H9 (cell line): ENCODE measurements at regions not wholly inside any gene's neighbourhood (a gene's known extent, or its start where the extent isn't known, plus 50 kb on each side); places are given as distances from the start of the nearest gene placed in this dataset.

Experiments
- DNase-seq: peaks from one replicate; pipeline ENCODE4 v3.0.0-alpha.2; 2017
- H2AFZ ChIP-seq: one replicate; pipeline ENCODE4 v1.6.1; 2013; ENCODE audit warnings: mild to moderate bottlenecking, low read length, control low read depth, moderate library complexity
- H2AK5ac ChIP-seq: 2 replicates; pipeline ENCODE4 v1.6.1; 2013; ENCODE audit warnings: low read length, control low read depth, mixed read lengths; ENCODE audit not compliant: insufficient read length
- H2BK120ac ChIP-seq: one replicate; pipeline ENCODE4 v1.6.1; 2013; ENCODE audit warnings: low read depth, mild to moderate bottlenecking, low read length, control low read depth, inconsistent platforms; ENCODE audit not compliant: poor library complexity, severe bottlenecking
- H2BK12ac ChIP-seq: 2 replicates; pipeline ENCODE4 v1.6.1; 2013; ENCODE audit warnings: low read length, control low read depth, mixed read lengths, low read depth; ENCODE audit not compliant: insufficient read length
- H2BK15ac ChIP-seq: 2 replicates; pipeline ENCODE4 v1.6.1; 2013; ENCODE audit warnings: low read depth, low read length, control low read depth
- H2BK20ac ChIP-seq: one replicate; pipeline ENCODE4 v1.6.1; 2013; ENCODE audit warnings: low read depth, mild to moderate bottlenecking, low read length, control low read depth, inconsistent platforms; ENCODE audit not compliant: poor library complexity, severe bottlenecking
- H2BK5ac ChIP-seq: 2 replicates; pipeline ENCODE4 v1.6.1; 2013; ENCODE audit warnings: low read length, control low read depth, mixed read lengths; ENCODE audit not compliant: insufficient read length
- H3K14ac ChIP-seq: 2 replicates; pipeline ENCODE4 v1.6.1; 2013; ENCODE audit warnings: low read length, control low read depth; ENCODE audit not compliant: insufficient read depth
- H3K18ac ChIP-seq: 2 replicates; pipeline ENCODE4 v1.6.1; 2013; ENCODE audit warnings: low read depth, mild to moderate bottlenecking, mixed read lengths, low read length, control low read depth; ENCODE audit not compliant: insufficient read length
- H3K23ac ChIP-seq: 2 replicates; pipeline ENCODE4 v1.6.1; 2013; ENCODE audit warnings: low read length, control low read depth, mixed read lengths, low read depth; ENCODE audit not compliant: insufficient read length
- H3K23me2 ChIP-seq: 2 replicates; pipeline ENCODE4 v1.6.1; 2013; ENCODE audit warnings: low read depth, mild to moderate bottlenecking, mixed read lengths, low read length, control low read depth; ENCODE audit not compliant: insufficient read length, poor library complexity, severe bottlenecking
- H3K27ac ChIP-seq: 2 replicates; pipeline ENCODE4 v1.5.1; 2013; ENCODE audit warnings: low read length, control low read depth, mixed read lengths, low read depth; ENCODE audit not compliant: insufficient read length
- H3K27me3 ChIP-seq: 2 replicates; pipeline ENCODE4 v1.6.1; 2013; ENCODE audit warnings: low read length, control low read depth, inconsistent platforms; ENCODE audit not compliant: insufficient read depth
- H3K4ac ChIP-seq: 2 replicates; pipeline ENCODE4 v1.6.1; 2013; ENCODE audit warnings: low read depth, mild to moderate bottlenecking, control low read depth, inconsistent platforms, low read length, moderate library complexity
- H3K4me1 ChIP-seq: 2 replicates; pipeline ENCODE4 v1.6.1; 2013; ENCODE audit warnings: low read length, control low read depth, inconsistent platforms; ENCODE audit not compliant: insufficient read depth
- H3K4me2 ChIP-seq: 2 replicates; pipeline ENCODE4 v1.6.1; 2013; ENCODE audit warnings: low read length, control low read depth, mixed read lengths; ENCODE audit not compliant: insufficient read length, insufficient read depth
- H3K56ac ChIP-seq: 2 replicates; pipeline ENCODE4 v1.6.1; 2013; ENCODE audit warnings: low read depth, mild to moderate bottlenecking, mixed read lengths, low read length, control low read depth; ENCODE audit not compliant: insufficient read length
- H3K79me1 ChIP-seq: 2 replicates; pipeline ENCODE4 v1.6.1; 2013; ENCODE audit warnings: low read depth, mild to moderate bottlenecking, moderate library complexity, low read length, control low read depth, inconsistent platforms; ENCODE audit not compliant: insufficient read depth, poor library complexity, severe bottlenecking
- H3K79me2 ChIP-seq: 2 replicates; pipeline ENCODE4 v1.6.1; 2013; ENCODE audit warnings: low read length, control low read depth, inconsistent platforms; ENCODE audit not compliant: insufficient read depth
- H3K9ac ChIP-seq: 2 replicates; pipeline ENCODE4 v1.6.1; 2013; ENCODE audit warnings: low read length, control low read depth, mixed read lengths; ENCODE audit not compliant: insufficient read length; ENCODE audit errors: extremely low read depth
- H3K9me3 ChIP-seq: one replicate; pipeline ENCODE4 v1.6.1; 2013; ENCODE audit warnings: low read depth, low read length, inconsistent platforms; ENCODE audit not compliant: control insufficient read depth
- H3T11ph ChIP-seq: one replicate; pipeline ENCODE4 v1.6.1; 2013; ENCODE audit warnings: mild to moderate bottlenecking, low read length, control low read depth, inconsistent platforms
- H4K20me1 ChIP-seq: one replicate; pipeline ENCODE4 v1.6.1; 2013; ENCODE audit not compliant: control insufficient read depth, insufficient read length, insufficient read depth
- H4K5ac ChIP-seq: 2 replicates; pipeline ENCODE4 v1.6.1; 2013; ENCODE audit warnings: low read depth, mild to moderate bottlenecking, mixed read lengths, low read length, control low read depth; ENCODE audit not compliant: insufficient read length
- H4K8ac ChIP-seq: replicated peaks from 2 replicates; pipeline ENCODE4 v1.6.1; 2013; ENCODE audit warnings: low read length, control low read depth, mixed read lengths, low read depth; ENCODE audit not compliant: insufficient read length
- H4K91ac ChIP-seq: 2 replicates; pipeline ENCODE4 v1.6.1; 2013; ENCODE audit warnings: low read depth, mild to moderate bottlenecking, moderate library complexity, mixed read lengths, low read length, control low read depth; ENCODE audit not compliant: insufficient read length
- H3K27ac Mint-ChIP-seq, 3 experiments: 2 replicates in 2 of 3; 3 replicates in 1 of 3; pipeline ENCODE4 v1.8.0; 2020 to 2021; ENCODE audit warnings: mixed read lengths in 3 of 3, mild to moderate bottlenecking in 1 of 3, moderate library complexity in 1 of 3
- H3K27me3 Mint-ChIP-seq: 2 replicates; pipeline ENCODE4 v1.8.0; 2021; ENCODE audit warnings: low read depth, mild to moderate bottlenecking, moderate library complexity, mixed read lengths
- H3K36me3 Mint-ChIP-seq, 3 experiments: 2 replicates in 2 of 3; 3 replicates in 1 of 3; pipeline ENCODE4 v1.8.0; 2020 to 2021; ENCODE audit warnings: low read depth in 3 of 3, mixed read lengths in 3 of 3; ENCODE audit not compliant: insufficient read depth in 1 of 3
- H3K4me1 Mint-ChIP-seq, 2 experiments: 2 replicates each; pipeline ENCODE4 v1.8.0; 2020; ENCODE audit warnings: mixed read lengths in 2 of 2
- H3K4me3 Mint-ChIP-seq, 2 experiments: 2 replicates in 1 of 2; 3 replicates in 1 of 2; pipeline ENCODE4 v1.8.0; 2020 to 2021; ENCODE audit warnings: mild to moderate bottlenecking in 2 of 2, mixed read lengths in 2 of 2, moderate library complexity in 1 of 2
- H3K9me3 Mint-ChIP-seq, 2 experiments: 2 replicates in 1 of 2; 3 replicates in 1 of 2; pipeline ENCODE4 v1.8.0; 2020; ENCODE audit warnings: mild to moderate bottlenecking in 2 of 2, mixed read lengths in 2 of 2, moderate library complexity in 1 of 2
- WGBS: extraction: QIAGEN DNeasy Blood & Tissue Kit; methylation state at CpG from one replicate; pipeline ENCODE4 v1.1.7; 2013; ENCODE audit warnings: missing lambda C conversion rate, low lambda C conversion rate, mixed read lengths; ENCODE audit not compliant: insufficient read length; ENCODE audit errors: extremely low coverage; 5-methylcytosine and 5-hydroxymethylcytosine counted together
- TF ChIP-seq, protein P1 (sequence below): fragments of 200-600 bp; sonication (generic); conservative IDR thresholded peaks from 3 replicates; pipeline ENCODE4 v1.8.0; 2021; ENCODE audit warnings: antibody characterized with exemption, mild to moderate bottlenecking

DNA sequence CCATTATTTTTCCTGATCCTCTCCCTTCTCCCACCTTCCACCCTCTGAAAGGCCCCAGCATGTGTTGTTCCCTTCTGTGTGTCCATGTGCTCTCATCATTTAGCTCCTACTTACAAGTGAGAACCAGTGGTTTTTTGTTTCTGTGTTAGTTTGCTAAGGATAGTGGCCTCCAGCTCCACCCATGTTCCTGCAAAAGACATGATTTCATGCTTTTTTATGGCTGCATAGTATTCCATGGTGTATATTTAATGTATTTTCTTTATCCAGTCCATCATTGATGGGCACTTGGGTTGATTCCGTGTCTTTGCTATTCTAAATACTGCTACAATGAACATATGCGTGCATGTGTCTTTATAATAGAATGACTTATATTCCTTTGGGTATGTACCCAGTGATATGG, 89.4 kb upstream of the C1orf174 start:
- Histone ChIP-seq H3K4ac (no peak overlapping the region), H3K9me3 (no peaks in the 10 kb centered on the region), H2AFZ (no peak overlapping the region), H2AK5ac (no peak overlapping the region), H3K4me1 (no peaks in the 10 kb centered on the region), H2BK5ac (no peak overlapping the region), H3K4me2 (no peak overlapping the region), H3K27me3 (no peaks in the 10 kb centered on the region), H4K5ac (no peak overlapping the region), H2BK12ac (no peak overlapping the region), H2BK20ac (no peak overlapping the region), H3K27ac (no peak overlapping the region), H4K91ac (no peak overlapping the region), H3K14ac (no peak overlapping the region), H4K20me1 (no peaks in the 10 kb centered on the region), H4K8ac (no peak overlapping the region), H3K18ac (no peak overlapping the region), H3K56ac (no peak overlapping the region), H2BK15ac (no peak overlapping the region), H3K79me2 (no peaks in the 10 kb centered on the region), H3K79me1 (no peaks in the 10 kb centered on the region), H3K9ac (no peak overlapping the region), H3K23me2 (no peaks in the 10 kb centered on the region), H3T11ph (no peak overlapping the region), H3K23ac (no peak overlapping the region), H2BK120ac (no peak overlapping the region)
- TF ChIP-seq, protein P1, sequence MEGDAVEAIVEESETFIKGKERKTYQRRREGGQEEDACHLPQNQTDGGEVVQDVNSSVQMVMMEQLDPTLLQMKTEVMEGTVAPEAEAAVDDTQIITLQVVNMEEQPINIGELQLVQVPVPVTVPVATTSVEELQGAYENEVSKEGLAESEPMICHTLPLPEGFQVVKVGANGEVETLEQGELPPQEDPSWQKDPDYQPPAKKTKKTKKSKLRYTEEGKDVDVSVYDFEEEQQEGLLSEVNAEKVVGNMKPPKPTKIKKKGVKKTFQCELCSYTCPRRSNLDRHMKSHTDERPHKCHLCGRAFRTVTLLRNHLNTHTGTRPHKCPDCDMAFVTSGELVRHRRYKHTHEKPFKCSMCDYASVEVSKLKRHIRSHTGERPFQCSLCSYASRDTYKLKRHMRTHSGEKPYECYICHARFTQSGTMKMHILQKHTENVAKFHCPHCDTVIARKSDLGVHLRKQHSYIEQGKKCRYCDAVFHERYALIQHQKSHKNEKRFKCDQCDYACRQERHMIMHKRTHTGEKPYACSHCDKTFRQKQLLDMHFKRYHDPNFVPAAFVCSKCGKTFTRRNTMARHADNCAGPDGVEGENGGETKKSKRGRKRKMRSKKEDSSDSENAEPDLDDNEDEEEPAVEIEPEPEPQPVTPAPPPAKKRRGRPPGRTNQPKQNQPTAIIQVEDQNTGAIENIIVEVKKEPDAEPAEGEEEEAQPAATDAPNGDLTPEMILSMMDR: no peak
- Mint-ChIP-seq H3K36me3 (peaks cover 0 to 4% (median 0%) of the 10 kb centered on the region in 3 experiments; a peak in 1 of 7 replicates), H3K4me3 (no peak overlapping the region; a peak in 1 of 5 replicates), H3K9me3 (peaks cover 3 to 6% of the 10 kb centered on the region in 2 experiments; a peak in 2 of 5 replicates), H3K27ac (no peak overlapping the region), H3K4me1 (peaks cover 7 to 8% of the 10 kb centered on the region in 2 experiments; a peak in 3 of 4 replicates), H3K27me3 (peaks cover 2% of the 10 kb centered on the region; the same call in 1 of the 2 replicates)
- WGBS: no CpG with 5 or more reads among the region's 2 CpGs
- no peak for DNase-seq
